Endodermal cell (in vitro differentiated cells): ENCODE measurements at regions not wholly inside any gene's neighbourhood (a gene's known extent, or its start where the extent isn't known, plus 50 kb on each side); places are given as distances from the start of the nearest gene placed in this dataset.

Source experiments
- DNase-seq: peaks from one replicate; pipeline ENCODE4 v3.0.0-alpha.2; 2017
- H3K27ac ChIP-seq: 2 replicates; pipeline ENCODE4 v1.5.1; 2013; ENCODE audit warnings: mild to moderate bottlenecking, low read depth, low read length, moderate library complexity
- H3K27me3 ChIP-seq: 2 replicates; pipeline ENCODE4 v1.6.1; 2013; ENCODE audit warnings: mild to moderate bottlenecking, low read length, moderate library complexity; ENCODE audit not compliant: insufficient read depth, control insufficient read depth, poor library complexity, severe bottlenecking
- H3K36me3 ChIP-seq: 2 replicates; pipeline ENCODE4 v1.7.0; 2013; ENCODE audit warnings: mild to moderate bottlenecking, low read length, moderate library complexity; ENCODE audit not compliant: control insufficient read depth, insufficient read depth
- H3K4me1 ChIP-seq: one replicate; pipeline ENCODE4 v1.7.0; 2013; ENCODE audit warnings: low read length; ENCODE audit not compliant: control insufficient read depth, insufficient read depth
- H3K4me3 ChIP-seq: 2 replicates; pipeline ENCODE4 v1.5.1; 2013; ENCODE audit warnings: mild to moderate bottlenecking, low read length, moderate library complexity
- H3K9ac ChIP-seq: 2 replicates; pipeline ENCODE4 v1.6.1; 2013; ENCODE audit warnings: mild to moderate bottlenecking, low read length, moderate library complexity; ENCODE audit not compliant: poor library complexity, severe bottlenecking; ENCODE audit errors: extremely low read depth
- H3K9me3 ChIP-seq: 2 replicates; pipeline ENCODE4 v1.6.1; 2013; ENCODE audit warnings: mild to moderate bottlenecking, low read length, moderate library complexity; ENCODE audit not compliant: control insufficient read depth
- H3K27ac Mint-ChIP-seq: 2 replicates; pipeline ENCODE4 v1.8.0; 2020; ENCODE audit warnings: mixed read lengths
- H3K27me3 Mint-ChIP-seq: 2 replicates; pipeline ENCODE4 v1.8.0; 2021; ENCODE audit warnings: mild to moderate bottlenecking, mixed read lengths; ENCODE audit not compliant: insufficient read depth
- H3K36me3 Mint-ChIP-seq: 2 replicates; pipeline ENCODE4 v1.8.0; 2020; ENCODE audit warnings: low read depth, mixed read lengths
- H3K4me1 Mint-ChIP-seq: 2 replicates; pipeline ENCODE4 v1.8.0; 2020; ENCODE audit warnings: mixed read lengths
- H3K4me3 Mint-ChIP-seq: 2 replicates; pipeline ENCODE4 v1.8.0; 2020; ENCODE audit warnings: mild to moderate bottlenecking, moderate library complexity, mixed read lengths
- H3K9me3 Mint-ChIP-seq: 2 replicates; pipeline ENCODE4 v1.8.0; 2020; ENCODE audit warnings: mild to moderate bottlenecking, mixed read lengths
- CTCF ChIP-seq: fragments of 200-600 bp; sonication (generic); conservative IDR thresholded peaks from 2 replicates; pipeline ENCODE4 v1.5.0; 2021; ENCODE audit warnings: antibody characterized with exemption, mild to moderate bottlenecking
- WGBS, 2 experiments: methylation state at CpG; one replicate each; pipeline versions ENCODE4 v1.1.5 to v1.1.7; 2013; ENCODE audit warnings: missing lambda C conversion rate in 2 of 2, mixed read lengths in 1 of 2; ENCODE audit not compliant: insufficient coverage in 1 of 2, insufficient read length in 1 of 2; 5-methylcytosine and 5-hydroxymethylcytosine counted together

GRCh38 chr16:13348416-13348815 is 447.0 kb downstream of the SHISA9 start:
- no peaks in the 10 kb centered on the region for H3K9me3 ChIP-seq
- Mint-ChIP-seq H3K27ac (no peak overlapping the region), H3K36me3 (no peaks in the 10 kb centered on the region), H3K4me1 (peaks cover 27% of the 10 kb centered on the region), H3K4me3 (no peak overlapping the region), H3K27me3 (peaks cover 20% of the 10 kb centered on the region), H3K9me3 (no peaks in the 10 kb centered on the region)
- DNase-seq = no peak
- no peak overlapping the region for H3K9ac ChIP-seq
- peaks cover 46% of the 10 kb centered on the region for H3K27me3 ChIP-seq
- WGBS, 2 experiments = 83 to 94% methylated on average over 5 to 6 of the region's 6 CpGs
- no peaks in the 10 kb centered on the region for H3K36me3 ChIP-seq
- no peak for TF ChIP-seq CTCF
- H3K4me3 ChIP-seq = no peak overlapping the region
- peaks cover 21% of the 10 kb centered on the region for H3K4me1 ChIP-seq
- H3K27ac ChIP-seq = no peak overlapping the region

- no peak overlapping the region for H3K9ac ChIP-seq
- Mint-ChIP-seq H3K4me3 (no peak overlapping the region), H3K27ac (no peak overlapping the region), H3K36me3 (no peaks in the 10 kb centered on the region), H3K4me1 (peaks cover 31% of the 10 kb centered on the region), H3K9me3 (no peaks in the 10 kb centered on the region), H3K27me3 (peaks cover 14% of the 10 kb centered on the region)
- peaks cover 21% of the 10 kb centered on the region for H3K4me1 ChIP-seq
- no peak overlapping the region for H3K4me3 ChIP-seq
- no peak overlapping the region for H3K27ac ChIP-seq
- TF ChIP-seq CTCF = no peak
- H3K36me3 ChIP-seq = no peaks in the 10 kb centered on the region
- no peaks in the 10 kb centered on the region for H3K9me3 ChIP-seq
- no peak for DNase-seq
- H3K27me3 ChIP-seq = peaks cover 30% of the 10 kb centered on the region
- WGBS, 2 experiments = 88 to 92% methylated on average over 4 of the region's 4 CpGs
Measured at GRCh38 chr16:13350000-13350399, 448.6 kb downstream of the SHISA9 start.

- H3K9ac ChIP-seq = no peak overlapping the region
- H3K4me1 Mint-ChIP-seq = peaks cover 38% of the 10 kb centered on the region
- no peak for TF ChIP-seq CTCF
- H3K36me3 Mint-ChIP-seq = no peaks in the 10 kb centered on the region
- H3K4me1 ChIP-seq = peaks cover 21% of the 10 kb centered on the region
- H3K27me3 ChIP-seq = peaks cover 19% of the 10 kb centered on the region
- no peak overlapping the region for H3K27ac Mint-ChIP-seq
- no peak overlapping the region for H3K4me3 Mint-ChIP-seq
- DNase-seq = no peak
- no peaks in the 10 kb centered on the region for H3K9me3 Mint-ChIP-seq
- no peaks in the 10 kb centered on the region for H3K9me3 ChIP-seq
- no peaks in the 10 kb centered on the region for H3K36me3 ChIP-seq
- no peak overlapping the region for H3K4me3 ChIP-seq
- no peak overlapping the region for H3K27ac ChIP-seq
- H3K27me3 Mint-ChIP-seq = peaks cover 5% of the 10 kb centered on the region
- 89 to 98% methylated on average over 4 to 6 of the region's 6 CpGs for WGBS, 2 experiments
Measured at GRCh38 chr16:13351181-13351580, 449.8 kb downstream of the SHISA9 start.
